HEK293T (cell line): ENCODE measurements at regions not wholly inside any gene's neighbourhood (a gene's known extent, or its start where the extent isn't known, plus 50 kb on each side); places are given as distances from the start of the nearest gene placed in this dataset.

Source experiments
- ARNT ChIP-seq: fragments of 450-650 bp; IDR thresholded peaks from 2 replicates; pipeline ENCODE4 v1.6.1; 2017; ENCODE audit warnings: mild to moderate bottlenecking
- BHLHE40 ChIP-seq: fragments of 450-650 bp; IDR thresholded peaks from 2 replicates; pipeline ENCODE4 v1.6.1; 2016; ENCODE audit warnings: mild to moderate bottlenecking, moderate library complexity, borderline replicate concordance
- CTBP1 ChIP-seq: fragments of 450-650 bp; IDR thresholded peaks from 2 replicates; pipeline ENCODE4 v1.6.1; 2016; ENCODE audit warnings: borderline replicate concordance
- ELF4 ChIP-seq: fragments of 450-650 bp; IDR thresholded peaks from 2 replicates; pipeline ENCODE4 v1.6.1; 2017; ENCODE audit warnings: antibody characterized with exemption
- FOXK2 ChIP-seq: fragments of 450-650 bp; IDR thresholded peaks from 2 replicates; pipeline ENCODE4 v1.6.1; 2016; ENCODE audit warnings: mild to moderate bottlenecking
- FOXM1 ChIP-seq: fragments of 450-650 bp; IDR thresholded peaks from 2 replicates; pipeline ENCODE4 v1.6.1; 2017; ENCODE audit warnings: mild to moderate bottlenecking, borderline replicate concordance
- L3MBTL2 ChIP-seq: fragments of 450-650 bp; conservative IDR thresholded peaks from 2 replicates; pipeline ENCODE4 v1.6.1; 2016; ENCODE audit warnings: mild to moderate bottlenecking
- SP1 ChIP-seq: fragments of 450-650 bp; IDR thresholded peaks from 2 replicates; pipeline ENCODE4 v1.6.1; 2017
- TARDBP ChIP-seq: fragments of 450-650 bp; IDR thresholded peaks from 2 replicates; pipeline ENCODE4 v1.6.1; 2016
- TF ChIP-seq, protein P1 (sequence below): fragments of 450-650 bp; IDR thresholded peaks from 2 replicates; pipeline ENCODE4 v1.6.1; 2016

DNA sequence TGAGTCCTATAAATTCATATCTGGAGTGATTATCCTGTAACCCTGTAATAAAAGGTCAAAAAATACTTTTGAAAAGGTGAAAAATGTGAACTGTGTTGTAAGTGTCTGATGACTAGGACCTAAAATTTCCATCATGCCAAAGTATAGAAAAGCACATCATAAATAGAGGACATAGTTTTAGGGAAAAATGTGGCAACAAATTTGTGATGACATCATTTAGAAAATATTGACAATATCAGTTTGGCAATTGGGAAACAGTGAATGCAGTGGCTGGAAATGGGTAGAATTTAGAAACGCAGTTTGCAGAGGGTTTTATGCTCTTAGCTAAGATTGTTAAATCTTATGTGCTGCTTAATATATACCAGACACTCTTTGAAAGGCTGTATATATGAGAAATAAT lies 1464.8 kb downstream of the RAPGEF2 start:
- TF ChIP-seq SP1, result no peak
- TF ChIP-seq TARDBP, result no peak
- TF ChIP-seq L3MBTL2, result no peak
- no peak for TF ChIP-seq ARNT
- no peak for TF ChIP-seq FOXM1
- TF ChIP-seq FOXK2, result no peak
- TF ChIP-seq BHLHE40, result no peak
- TF ChIP-seq, protein P1, sequence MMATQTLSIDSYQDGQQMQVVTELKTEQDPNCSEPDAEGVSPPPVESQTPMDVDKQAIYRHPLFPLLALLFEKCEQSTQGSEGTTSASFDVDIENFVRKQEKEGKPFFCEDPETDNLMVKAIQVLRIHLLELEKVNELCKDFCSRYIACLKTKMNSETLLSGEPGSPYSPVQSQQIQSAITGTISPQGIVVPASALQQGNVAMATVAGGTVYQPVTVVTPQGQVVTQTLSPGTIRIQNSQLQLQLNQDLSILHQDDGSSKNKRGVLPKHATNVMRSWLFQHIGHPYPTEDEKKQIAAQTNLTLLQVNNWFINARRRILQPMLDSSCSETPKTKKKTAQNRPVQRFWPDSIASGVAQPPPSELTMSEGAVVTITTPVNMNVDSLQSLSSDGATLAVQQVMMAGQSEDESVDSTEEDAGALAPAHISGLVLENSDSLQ, result no peak
- no peak for TF ChIP-seq ELF4
- no peak for TF ChIP-seq CTBP1
